Loucy (cell line): ENCODE measurements at regions not wholly inside any gene's neighbourhood (a gene's known extent, or its start where the extent isn't known, plus 50 kb on each side); places are given as distances from the start of the nearest gene placed in this dataset.

Experiments used
- CTCF ChIP-seq: fragments of 200-600 bp; sonication (generic); conservative IDR thresholded peaks from 2 replicates; pipeline ENCODE4 v1.5.1; 2014; ENCODE audit warnings: mild to moderate bottlenecking, antibody characterized with exemption, low read length
- EZH2phosphoT487 ChIP-seq: fragments of 200-600 bp; IDR thresholded peaks from 2 replicates; pipeline ENCODE4 v1.6.1; 2018; ENCODE audit warnings: antibody characterized with exemption, mild to moderate bottlenecking, moderate library complexity, borderline replicate concordance

GRCh38 chr13:73653688-73654087 lies 480.5 kb downstream of the KLF12 start:
- TF ChIP-seq CTCF (no peak), EZH2phosphoT487 (no peak)
